Esophagus (tissue), 2 donors: ENCODE measurements at regions not wholly inside any gene's neighbourhood (a gene's known extent, or its start where the extent isn't known, plus 50 kb on each side); places are given as distances from the start of the nearest gene placed in this dataset.

Experiments used
- H3K27ac ChIP-seq, 2 donors: one replicate each; pipeline ENCODE4 v1.5.1; 2013; ENCODE audit warnings: low read depth in 2 of 2, mild to moderate bottlenecking in 2 of 2, inconsistent platforms in 1 of 2, low read length in 1 of 2, moderate library complexity in 1 of 2
- H3K27me3 ChIP-seq, 2 donors: one replicate each; pipeline ENCODE4 v1.6.1; 2013; ENCODE audit warnings: low read length in 2 of 2, control low read depth in 1 of 2, mild to moderate bottlenecking in 1 of 2; ENCODE audit not compliant: insufficient read depth in 2 of 2, control insufficient read depth in 1 of 2
- H3K36me3 ChIP-seq, 2 donors: one replicate each; pipeline ENCODE4 v1.6.1; 2013; ENCODE audit warnings: low read length in 1 of 2; ENCODE audit not compliant: control insufficient read depth in 2 of 2, insufficient read depth in 2 of 2
- H3K4me1 ChIP-seq, 2 donors: one replicate each; pipeline ENCODE4 v1.6.1; 2013; ENCODE audit warnings: low read length in 1 of 2; ENCODE audit not compliant: control insufficient read depth in 2 of 2, insufficient read depth in 2 of 2
- H3K4me3 ChIP-seq, 2 donors: one replicate each; pipeline ENCODE4 v1.5.1; 2013; ENCODE audit warnings: low read length in 2 of 2, mild to moderate bottlenecking in 2 of 2, low read depth in 1 of 2, moderate library complexity in 1 of 2
- H3K9me3 ChIP-seq, 2 donors: one replicate each; pipeline ENCODE4 v1.6.1; 2013; ENCODE audit warnings: mild to moderate bottlenecking in 2 of 2, low read depth in 1 of 2, low read length in 1 of 2, moderate library complexity in 1 of 2; ENCODE audit not compliant: control insufficient read depth in 2 of 2, insufficient read depth in 1 of 2
- WGBS, 2 donors: extraction: QIAGEN DNeasy Blood & Tissue Kit; methylation state at CpG; one replicate each; pipeline ENCODE4 v1.1.7; 2013; 5-methylcytosine and 5-hydroxymethylcytosine counted together
- donor health status: healthy with polysubstance abuse.
- donor health status: Bipolar disorder and iron deficiency.

DNA sequence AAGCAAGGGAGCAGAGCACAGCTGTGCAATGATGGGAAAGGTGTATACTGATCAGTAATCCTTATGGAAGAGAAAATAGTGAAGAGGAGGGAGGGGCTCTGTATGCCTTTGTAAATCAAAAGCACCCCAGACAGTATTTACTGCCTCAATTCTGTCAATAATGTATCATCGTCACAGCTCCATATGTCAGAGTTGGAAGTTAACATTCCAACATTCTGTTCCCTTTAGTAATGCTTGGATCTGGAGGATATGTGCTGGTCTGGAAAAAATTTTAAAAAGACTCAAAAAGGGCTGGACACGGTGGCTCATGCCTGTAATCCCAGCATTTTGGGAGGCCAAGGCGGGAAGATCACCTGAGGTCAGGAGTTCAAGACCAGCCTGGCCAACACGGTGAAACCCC, 310.4 kb downstream of the ACTL7B start:
- 89 to 90% methylated on average over 4 of the region's 4 CpGs for WGBS, 2 donors
- Histone ChIP-seq H3K4me3 (no peak overlapping the region), H3K36me3 (no peaks in the 10 kb centered on the region)

DNA sequence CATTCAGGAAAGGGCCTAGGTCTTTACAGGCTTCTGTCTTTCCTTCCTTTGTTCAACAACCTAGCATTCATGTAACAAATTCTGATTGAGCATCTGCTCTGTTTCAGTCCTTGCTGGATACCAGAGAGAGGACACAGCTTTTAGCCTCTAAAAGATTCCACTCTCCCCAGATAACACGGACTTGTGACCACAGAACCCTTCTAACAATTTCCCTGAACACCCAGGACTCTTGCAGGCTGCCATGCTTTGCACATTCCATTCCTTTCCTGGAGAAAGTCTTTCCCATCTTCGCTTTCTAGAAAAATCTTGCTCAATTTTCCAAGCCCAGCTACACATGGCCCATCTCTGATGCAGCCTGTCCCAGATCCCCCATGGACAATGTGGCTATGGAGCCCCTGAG, 310.9 kb downstream of the ACTL7B start:
- Histone ChIP-seq H3K4me3 (no peak overlapping the region), H3K4me1 (peaks cover 2 to 9% of the 10 kb centered on the region in 2 donors), H3K9me3 (no peaks in the 10 kb centered on the region), H3K36me3 (no peaks in the 10 kb centered on the region), H3K27ac (peak overlapping the region in 1 of 2 donors; percentile 8), H3K27me3 (no peaks in the 10 kb centered on the region)
- WGBS, 2 donors: 82 to 86% methylated on average over 2 of the region's 2 CpGs

More for the DNA sequence above, 310.4 kb downstream of the ACTL7B start:
- Histone ChIP-seq H3K27me3 (no peaks in the 10 kb centered on the region), H3K4me1 (peaks cover 2 to 12% of the 10 kb centered on the region in 2 donors), H3K27ac (peak overlapping the region in 1 of 2 donors; percentile 8), H3K9me3 (no peaks in the 10 kb centered on the region)

DNA sequence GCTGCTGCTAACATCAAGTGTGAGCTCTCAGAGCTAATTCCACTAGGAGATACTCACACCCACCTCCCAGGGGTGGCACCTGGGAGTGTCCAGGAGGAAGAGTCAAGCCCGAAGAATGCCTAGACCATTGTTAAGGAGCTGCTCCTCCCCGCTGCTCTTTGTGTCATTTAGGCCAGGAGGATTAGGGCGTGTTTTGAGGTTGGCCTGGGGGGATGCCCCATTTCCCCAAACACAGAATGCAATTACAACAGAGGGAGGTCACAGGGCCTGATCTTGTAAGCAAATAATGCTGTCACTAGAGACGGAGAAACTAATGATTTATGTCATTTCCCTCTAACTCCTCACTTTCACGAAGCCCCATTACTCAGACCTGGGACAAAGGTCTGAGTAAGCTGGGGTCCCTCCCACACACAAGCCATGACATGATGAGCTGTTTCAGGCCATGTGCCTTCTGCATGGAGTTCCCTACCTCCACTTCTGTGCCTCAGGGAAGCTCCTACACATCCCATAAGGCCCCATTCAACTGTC, 312.5 kb downstream of the ACTL7B start:
- peak overlapping the region; percentile 80 to 89 for H3K27ac ChIP-seq
- no peaks in the 10 kb centered on the region for H3K36me3 ChIP-seq
- H3K27me3 ChIP-seq: no peaks in the 10 kb centered on the region
- WGBS, 2 donors: 45 to 50% methylated on average over 5 of the region's 5 CpGs
- no peaks in the 10 kb centered on the region for H3K9me3 ChIP-seq
- peaks cover 2 to 9% of the 10 kb centered on the region in 2 donors for H3K4me1 ChIP-seq
- H3K4me3 ChIP-seq: no peak overlapping the region

DNA sequence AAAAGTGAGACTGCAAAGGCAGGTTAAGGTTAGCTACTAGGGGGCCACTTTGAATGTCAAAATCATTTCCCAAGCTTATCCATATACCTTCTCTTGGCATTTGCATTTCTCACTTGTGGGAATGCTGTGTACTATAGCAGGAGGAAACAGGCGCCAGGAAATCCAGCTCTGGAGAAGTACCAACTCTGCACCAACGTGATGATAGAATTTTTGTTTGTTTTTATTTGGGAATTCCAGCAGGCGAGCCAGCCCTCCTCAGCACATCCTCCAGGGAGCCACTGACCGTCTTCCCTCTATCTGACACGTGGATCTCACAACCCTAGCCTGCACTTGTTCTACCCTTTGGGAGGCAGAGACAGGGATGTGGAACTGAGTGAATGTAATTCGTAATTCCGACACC, 318.0 kb downstream of the ACTL7B start:
- no peaks in the 10 kb centered on the region for H3K27me3 ChIP-seq
- WGBS, 2 donors: 64 to 65% methylated on average over 7 of the region's 7 CpGs
- no peaks in the 10 kb centered on the region for H3K36me3 ChIP-seq
- no peak overlapping the region for H3K27ac ChIP-seq
- no peak overlapping the region for H3K4me3 ChIP-seq
- peaks cover 2 to 6% of the 10 kb centered on the region in 2 donors for H3K4me1 ChIP-seq
- H3K9me3 ChIP-seq: no peaks in the 10 kb centered on the region

DNA sequence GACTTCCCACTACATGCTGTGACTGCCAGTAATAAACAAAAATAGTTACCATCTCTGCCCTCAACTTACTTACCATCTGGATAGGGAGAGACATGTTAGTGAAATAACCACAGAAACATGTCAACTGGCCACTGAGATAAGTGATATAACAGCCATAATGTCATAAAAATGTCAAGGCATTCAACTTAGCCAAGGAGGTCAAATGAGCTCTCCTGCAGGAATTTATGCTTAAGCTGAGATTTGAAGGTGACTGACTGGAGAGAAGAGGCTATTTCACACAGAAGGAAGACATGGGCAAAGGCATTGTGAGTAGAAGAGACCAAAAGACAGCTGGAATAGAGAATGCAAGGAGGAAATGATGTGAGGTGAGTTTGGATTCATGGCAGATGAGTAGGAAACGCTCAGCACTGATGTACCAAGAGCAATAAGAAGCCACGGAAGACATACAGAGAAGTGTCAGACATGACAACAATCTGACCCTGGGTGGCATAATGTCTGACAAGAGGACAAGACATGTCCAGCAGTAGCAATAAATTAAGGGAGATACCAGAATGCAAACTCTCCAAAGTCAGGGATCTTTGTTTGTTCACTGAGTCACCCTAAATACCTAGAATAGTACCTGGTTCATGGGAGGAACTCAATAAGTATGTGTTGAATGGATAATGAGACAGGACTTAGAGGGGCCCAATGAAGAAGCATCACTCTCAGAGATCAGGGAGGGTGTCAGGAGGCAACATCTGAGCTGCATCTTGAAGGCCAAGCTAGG, 318.8 kb downstream of the ACTL7B start:
- WGBS, 2 donors: 88 to 93% methylated on average over 2 of the region's 2 CpGs
- no peak overlapping the region for H3K27ac ChIP-seq
- H3K27me3 ChIP-seq: no peaks in the 10 kb centered on the region
- H3K4me1 ChIP-seq: peaks cover 0 to 5% of the 10 kb centered on the region in 2 donors
- H3K9me3 ChIP-seq: no peaks in the 10 kb centered on the region
- H3K4me3 ChIP-seq: no peak overlapping the region
- no peaks in the 10 kb centered on the region for H3K36me3 ChIP-seq

DNA sequence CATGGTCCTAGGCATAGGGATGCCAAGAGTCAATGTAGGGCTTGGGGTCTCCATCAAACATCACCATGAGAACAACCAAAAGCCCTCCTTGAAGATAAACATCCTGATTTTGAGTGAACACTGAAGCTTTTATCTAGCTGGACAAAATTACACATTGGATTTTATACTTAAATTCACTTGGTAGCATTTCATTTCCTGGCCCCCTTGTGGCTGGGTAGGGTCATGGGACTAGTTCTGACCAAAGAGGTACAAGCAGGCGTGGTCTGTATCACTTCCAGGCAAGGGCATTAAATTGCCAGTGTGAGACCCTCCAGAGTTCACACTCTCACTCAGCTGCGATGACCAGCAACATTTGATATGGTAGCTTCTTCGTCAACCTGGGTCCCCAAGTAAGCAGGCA, 320.3 kb downstream of the ACTL7B start:
- WGBS, 2 donors: 83 to 86% methylated on average over 3 of the region's 3 CpGs
- H3K4me1 ChIP-seq: no peaks in the 10 kb centered on the region

DNA sequence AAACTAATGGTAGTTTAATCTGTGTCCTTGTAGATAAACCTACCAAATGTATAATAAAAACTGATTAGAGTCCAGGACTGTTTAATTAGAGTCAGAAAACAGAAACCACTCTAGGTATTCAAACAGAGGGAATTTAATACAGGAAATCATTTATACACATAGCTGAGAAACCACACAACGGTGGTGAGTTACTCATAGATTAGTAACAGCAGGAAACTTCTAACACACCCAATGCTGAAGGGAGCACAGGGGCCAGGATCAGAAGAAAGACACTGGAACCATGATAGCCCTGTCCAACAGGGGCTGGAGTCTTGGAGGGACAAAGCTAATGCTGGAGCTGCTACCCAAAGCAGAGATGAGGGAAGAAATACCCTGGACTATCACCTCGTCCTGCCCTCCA, 321.0 kb downstream of the ACTL7B start:
- WGBS, 2 donors: 58 to 68% methylated on average over 2 of the region's 2 CpGs
- H3K4me3 ChIP-seq: no peak overlapping the region

More for the DNA sequence above, 320.3 kb downstream of the ACTL7B start:
- Histone ChIP-seq H3K27me3 (no peaks in the 10 kb centered on the region), H3K4me3 (no peak overlapping the region), H3K9me3 (no peaks in the 10 kb centered on the region), H3K27ac (no peak overlapping the region), H3K36me3 (no peaks in the 10 kb centered on the region)

DNA sequence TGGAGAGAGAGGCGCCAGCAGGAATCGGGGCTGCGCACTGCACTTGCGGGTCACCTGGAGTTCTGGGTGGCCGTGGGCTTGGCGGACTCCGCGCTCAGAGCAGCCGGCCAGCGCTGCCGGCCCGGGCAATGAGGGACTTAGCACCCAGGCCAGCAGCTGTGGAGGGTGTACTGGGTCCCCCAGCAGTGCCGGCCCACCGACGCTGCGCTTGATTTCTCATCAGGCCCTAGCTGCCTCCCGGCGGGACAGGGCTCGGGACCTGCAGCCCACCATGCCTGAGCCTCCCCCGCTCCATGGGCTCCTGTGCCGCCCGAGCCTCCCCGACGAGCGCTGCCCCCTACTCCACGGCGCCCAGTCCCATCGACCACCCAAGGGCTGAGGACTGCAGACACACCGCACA, 325.6 kb downstream of the ACTL7B start:
- H3K27ac ChIP-seq: no peak overlapping the region
- no peaks in the 10 kb centered on the region for H3K36me3 ChIP-seq
- no peaks in the 10 kb centered on the region for H3K4me1 ChIP-seq
- no peaks in the 10 kb centered on the region for H3K27me3 ChIP-seq
- no peaks in the 10 kb centered on the region for H3K9me3 ChIP-seq
- H3K4me3 ChIP-seq: no peak overlapping the region
- WGBS, 2 donors: 95 to 96% methylated on average over 29 of the region's 29 CpGs

More for the DNA sequence above, 321.0 kb downstream of the ACTL7B start:
- no peaks in the 10 kb centered on the region for H3K4me1 ChIP-seq
- no peaks in the 10 kb centered on the region for H3K36me3 ChIP-seq
- H3K9me3 ChIP-seq: no peaks in the 10 kb centered on the region
- peak overlapping the region in 1 of 2 donors; percentile 26 for H3K27ac ChIP-seq
- H3K27me3 ChIP-seq: no peaks in the 10 kb centered on the region

DNA sequence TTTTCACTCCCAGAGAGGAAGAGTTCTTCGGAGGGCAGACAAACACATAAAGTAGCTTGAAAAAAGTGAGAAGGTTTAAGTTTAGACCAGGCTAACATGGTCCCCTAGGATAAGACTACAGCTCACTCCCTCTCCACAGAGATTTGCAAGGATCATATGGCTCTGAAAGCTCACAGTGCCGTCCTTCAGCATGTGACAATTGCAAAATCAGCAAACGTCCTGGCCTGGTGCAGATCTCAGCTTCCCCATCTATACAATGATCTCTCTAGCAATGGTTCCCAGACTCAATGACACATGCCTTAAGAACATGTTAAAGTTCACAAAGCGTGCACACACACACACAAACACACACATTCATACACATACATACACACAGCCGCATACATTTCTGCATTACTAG, 327.6 kb downstream of the ACTL7B start:
- no peaks in the 10 kb centered on the region for H3K4me1 ChIP-seq
- no peaks in the 10 kb centered on the region for H3K36me3 ChIP-seq
- no peaks in the 10 kb centered on the region for H3K27me3 ChIP-seq
- no peak overlapping the region for H3K4me3 ChIP-seq
- WGBS, 2 donors: 81 to 82% methylated on average over 5 of the region's 5 CpGs
- no peaks in the 10 kb centered on the region for H3K9me3 ChIP-seq
- no peak overlapping the region for H3K27ac ChIP-seq

DNA sequence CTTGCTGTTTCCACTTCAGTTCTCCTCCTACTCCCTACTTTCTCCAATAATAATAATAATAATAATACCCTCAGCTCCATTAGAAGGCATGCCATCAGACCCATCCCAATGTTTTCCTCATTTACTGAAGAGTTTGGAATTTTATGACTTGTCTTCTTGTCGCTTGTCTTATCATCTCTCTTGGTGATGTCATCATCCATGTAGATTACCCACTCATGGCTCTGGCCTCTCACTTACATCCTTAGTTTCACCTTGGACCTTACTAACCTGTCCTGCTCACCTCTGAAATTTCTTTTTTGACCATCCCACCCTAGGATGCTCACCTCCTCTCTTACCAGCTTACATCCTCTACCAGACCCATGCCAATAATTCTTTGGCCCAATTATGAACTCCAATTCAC, 329.3 kb downstream of the ACTL7B start:
- H3K27me3 ChIP-seq: no peaks in the 10 kb centered on the region
- no peak overlapping the region for H3K4me3 ChIP-seq
- no peaks in the 10 kb centered on the region for H3K4me1 ChIP-seq
- H3K36me3 ChIP-seq: no peaks in the 10 kb centered on the region
- no peak overlapping the region for H3K27ac ChIP-seq
- WGBS, 2 donors: 92 to 97% methylated on average over 1 of the region's 1 CpG
- no peaks in the 10 kb centered on the region for H3K9me3 ChIP-seq
